ENCODE measurements at regions not wholly inside any gene's neighbourhood (a gene's known extent, or its start where the extent isn't known, plus 50 kb on each side); places are given as distances from the start of the nearest gene placed in this dataset.

GRCh38 chr14:38839694-38840365 is 263.2 kb downstream of the SEC23A start:
- no peak for DNase-seq

GRCh38 chr14:38838979-38839323 is 264.1 kb downstream of the SEC23A start:
- no peak for DNase-seq

- no peak for DNase-seq
These were observed 264.7 kb downstream of the SEC23A start for GRCh38 chr14:38838049-38838978.

GRCh38 chr14:38837343-38838048 is 265.5 kb downstream of the SEC23A start:
- no peak for DNase-seq

- no peak for DNase-seq
These were observed 266.5 kb downstream of the SEC23A start for GRCh38 chr14:38836539-38836938.

- DNase-seq: no peak
These were observed 267.2 kb downstream of the SEC23A start for GRCh38 chr14:38835874-38836273.

GRCh38 chr14:38828183-38828827 is 274.7 kb downstream of the SEC23A start:
- DNase-seq: no peak

- no peak for DNase-seq
These were observed 278.3 kb downstream of the SEC23A start for GRCh38 chr14:38824706-38825105.

GRCh38 chr14:38818555-38818954 is 284.5 kb downstream of the SEC23A start:
- DNase-seq: no peak

- DNase-seq: peak; percentile 12
These were observed 294.1 kb downstream of the SEC23A start for GRCh38 chr14:38808734-38809455.

GRCh38 chr14:38799671-38800070 is 303.4 kb downstream of the SEC23A start:
- no peak for DNase-seq

GRCh38 chr14:38794677-38795076 is 308.4 kb downstream of the SEC23A start:
- DNase-seq: no peak

- DNase-seq: no peak
These were observed 311.2 kb downstream of the SEC23A start for GRCh38 chr14:38791862-38792261.

- no peak for DNase-seq
These were observed 312.1 kb downstream of the SEC23A start for GRCh38 chr14:38790916-38791315.

GRCh38 chr14:38789805-38790204 is 313.2 kb downstream of the SEC23A start:
- DNase-seq: no peak

- no peak for DNase-seq
These were observed 315.0 kb downstream of the SEC23A start for GRCh38 chr14:38788060-38788459.

GRCh38 chr14:38786921-38787320 is 316.1 kb downstream of the SEC23A start:
- no peak for DNase-seq

- DNase-seq: no peak
These were observed 325.6 kb downstream of the SEC23A start for GRCh38 chr14:38777401-38777800.

GRCh38 chr14:38775986-38776385 is 327.0 kb downstream of the SEC23A start:
- no peak for DNase-seq

- no peak for DNase-seq
These were observed 328.9 kb downstream of the SEC23A start for GRCh38 chr14:38774162-38774561.

- no peak for DNase-seq
These were observed 332.8 kb downstream of the SEC23A start for GRCh38 chr14:38770251-38770650.

GRCh38 chr14:38762845-38763244 is 340.2 kb downstream of the SEC23A start:
- no peak for DNase-seq
